ENCODE measurements at regions not wholly inside any gene's neighbourhood (a gene's known extent, or its start where the extent isn't known, plus 50 kb on each side); places are given as distances from the start of the nearest gene placed in this dataset.

DNA sequence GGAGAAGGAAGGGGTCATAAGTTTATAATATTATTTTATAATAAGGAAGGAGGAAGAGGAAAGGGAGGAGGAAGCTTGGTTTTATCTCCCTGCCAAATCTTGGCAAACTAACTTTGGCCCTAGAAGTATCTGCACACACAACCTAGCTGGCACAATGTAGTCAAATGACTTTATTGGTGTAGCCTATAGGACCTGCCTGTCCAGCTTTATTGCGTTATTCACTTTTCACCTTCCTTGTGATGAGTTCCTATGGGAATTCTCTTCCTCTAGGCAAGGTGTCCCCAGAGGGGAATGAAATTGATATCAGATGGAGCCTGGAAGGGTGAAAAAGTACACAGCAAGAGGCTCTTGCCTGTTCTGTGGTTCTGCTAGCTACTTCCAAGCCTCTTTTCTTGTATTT lies 111.2 kb upstream of the SLC25A36 start:
- TF ChIP-seq CSDC2 (CRISPR knock-in tag; IDR thresholded peaks at IDR 0.05): no peak
- no peak for TF ChIP-seq ARNTL (CRISPR knock-in tag; IDR thresholded peaks at IDR 0.05; ENCODE audit: borderline replicate concordance, low read depth)
- TF ChIP-seq SNAI2 (CRISPR knock-in tag; IDR thresholded peaks at IDR 0.05): no peak
- TF ChIP-seq, protein P1, sequence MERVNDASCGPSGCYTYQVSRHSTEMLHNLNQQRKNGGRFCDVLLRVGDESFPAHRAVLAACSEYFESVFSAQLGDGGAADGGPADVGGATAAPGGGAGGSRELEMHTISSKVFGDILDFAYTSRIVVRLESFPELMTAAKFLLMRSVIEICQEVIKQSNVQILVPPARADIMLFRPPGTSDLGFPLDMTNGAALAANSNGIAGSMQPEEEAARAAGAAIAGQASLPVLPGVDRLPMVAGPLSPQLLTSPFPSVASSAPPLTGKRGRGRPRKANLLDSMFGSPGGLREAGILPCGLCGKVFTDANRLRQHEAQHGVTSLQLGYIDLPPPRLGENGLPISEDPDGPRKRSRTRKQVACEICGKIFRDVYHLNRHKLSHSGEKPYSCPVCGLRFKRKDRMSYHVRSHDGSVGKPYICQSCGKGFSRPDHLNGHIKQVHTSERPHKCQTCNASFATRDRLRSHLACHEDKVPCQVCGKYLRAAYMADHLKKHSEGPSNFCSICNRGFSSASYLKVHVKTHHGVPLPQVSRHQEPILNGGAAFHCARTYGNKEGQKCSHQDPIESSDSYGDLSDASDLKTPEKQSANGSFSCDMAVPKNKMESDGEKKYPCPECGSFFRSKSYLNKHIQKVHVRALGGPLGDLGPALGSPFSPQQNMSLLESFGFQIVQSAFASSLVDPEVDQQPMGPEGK (CRISPR knock-in tag; IDR thresholded peaks at IDR 0.05; ENCODE audit: borderline replicate concordance): no peak

Data from SK-N-SH treated with all-trans-retinoic acid at 6 μM for 48 hours (cell line).